GM19239 (cell line): ENCODE measurements at regions not wholly inside any gene's neighbourhood (a gene's known extent, or its start where the extent isn't known, plus 50 kb on each side); places are given as distances from the start of the nearest gene placed in this dataset.
"Not testable (repeated sequence)": the region's sequence is repeated elsewhere in the genome, so short reads cannot be mapped to it uniquely, and the experiment has no call there.

Experiments used
- DNase-seq: peaks from one replicate; pipeline ENCODE4 v3.0.0; 2011; ENCODE audit warnings: low spot score; ENCODE audit not compliant: insufficient read length
- FAIRE-seq: peaks from 2 replicates; lab custom pipeline; 2011; peaks lifted over from hg19 to GRCh38; lab: Jason Lieb, UNC

- DNase-seq: no peak
- no peak for FAIRE-seq
Measured at GRCh38 chr7:127530148-127530547, 55.2 kb downstream of the GCC1 start.

DNA sequence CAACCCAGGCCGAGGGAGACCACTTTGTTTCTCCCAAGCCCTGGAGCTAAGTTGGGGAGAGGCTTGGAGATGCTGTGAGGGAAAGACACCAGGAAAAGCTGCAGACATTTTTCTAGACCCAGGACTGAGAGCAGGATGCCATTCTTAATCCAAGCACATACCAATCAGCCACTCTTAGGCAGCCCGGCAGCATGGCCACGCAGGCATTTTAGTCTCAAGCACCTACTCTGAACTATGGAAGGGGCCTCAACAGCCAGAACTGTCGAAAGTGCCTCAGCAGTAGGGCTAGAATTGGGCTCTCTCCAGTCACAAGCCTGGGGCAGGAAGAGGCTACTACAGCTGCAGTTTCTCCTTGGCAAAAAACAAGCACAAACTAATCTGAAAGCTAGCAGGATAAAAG is 57.8 kb downstream of the GCC1 start:
- FAIRE-seq (no peak), DNase-seq (no peak)

- DNase-seq (no peak), FAIRE-seq (no peak)
Measured at GRCh38 chr7:127525866-127526480, 59.4 kb downstream of the GCC1 start.

DNA sequence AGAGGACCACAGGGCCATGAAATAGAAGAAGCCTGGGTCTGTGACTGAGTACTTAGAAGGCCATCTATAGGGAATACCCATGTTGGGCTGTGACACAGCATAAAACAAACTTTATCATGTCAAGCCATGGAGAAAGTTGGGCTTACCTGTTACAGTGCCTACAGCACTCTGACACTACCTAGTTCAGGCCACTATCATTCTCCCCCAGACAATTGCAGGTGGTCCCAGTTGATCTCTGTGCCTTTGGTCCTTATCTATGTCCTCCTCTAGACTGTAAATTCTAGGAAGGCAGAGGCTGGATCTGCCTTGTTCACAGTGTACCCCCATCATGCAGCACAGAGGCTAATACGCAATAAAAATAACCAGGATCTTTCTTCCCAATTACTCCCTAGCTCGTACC is 69.1 kb downstream of the GCC1 start:
- no peak for DNase-seq
- FAIRE-seq: no peak

GRCh38 chr7:127514499-127514898 is 70.9 kb downstream of the GCC1 start:
- FAIRE-seq: no peak
- DNase-seq: no peak

DNA sequence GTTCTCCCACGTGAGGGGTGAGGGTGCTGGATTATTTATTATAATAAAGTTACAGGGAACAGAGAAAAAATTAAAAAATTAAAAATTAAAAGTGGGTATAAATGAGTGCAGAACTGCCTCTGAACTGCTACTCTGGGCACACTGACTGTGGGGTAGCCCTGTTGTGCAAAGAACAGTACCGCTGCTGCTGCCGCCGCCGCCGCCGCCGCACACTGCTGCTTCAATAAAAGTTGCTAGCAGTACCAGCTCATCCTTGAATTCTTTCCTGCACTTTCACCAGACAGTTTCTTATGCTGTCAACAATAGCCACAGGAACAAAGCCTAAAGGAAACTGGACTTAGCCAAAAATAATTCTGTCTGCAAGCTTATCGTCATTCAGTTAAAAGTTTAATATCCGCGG is 72.1 kb downstream of the GCC1 start:
- FAIRE-seq: no peak
- no peak for DNase-seq

GRCh38 chr7:127512663-127513062 is 72.7 kb downstream of the GCC1 start:
- FAIRE-seq (no peak), DNase-seq (no peak)

GRCh38 chr7:127504715-127505114 is 80.7 kb downstream of the GCC1 start:
- DNase-seq: no peak
- peak; percentile 37 for FAIRE-seq

GRCh38 chr7:127501817-127502216 is 83.6 kb downstream of the GCC1 start:
- DNase-seq (no peak), FAIRE-seq (no peak)

- DNase-seq (no peak), FAIRE-seq (no peak)
Measured at GRCh38 chr7:127487381-127487780, 94.9 kb upstream of the ZNF800 start.

GRCh38 chr7:127486654-127487053 is 94.1 kb upstream of the ZNF800 start:
- FAIRE-seq (no peak), DNase-seq (no peak)

- FAIRE-seq: no peak
- no peak for DNase-seq
Measured at GRCh38 chr7:127485482-127485881, 93.0 kb upstream of the ZNF800 start.

DNA sequence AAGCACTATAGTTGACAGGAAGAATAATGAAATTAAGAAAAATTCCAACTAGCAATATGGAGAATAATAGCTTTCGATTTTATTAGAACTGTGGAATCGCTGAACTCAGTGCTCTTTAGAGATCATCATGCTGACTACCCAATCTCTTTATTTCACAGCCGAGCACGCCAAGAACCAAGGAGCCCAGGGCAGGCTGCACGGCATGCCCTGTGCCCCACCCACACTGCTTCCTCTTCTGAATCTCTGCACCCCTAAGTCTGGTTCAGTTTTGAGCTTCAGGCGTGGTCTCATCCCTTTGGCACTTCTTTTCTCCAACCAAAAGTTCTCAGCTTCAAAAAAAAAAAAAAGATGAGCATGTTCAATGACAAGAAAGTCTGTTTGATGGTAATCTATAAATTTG is 92.4 kb upstream of the ZNF800 start:
- DNase-seq: no peak
- FAIRE-seq: no peak

GRCh38 chr7:127478461-127478860 is 86.0 kb upstream of the ZNF800 start:
- DNase-seq: no peak

DNA sequence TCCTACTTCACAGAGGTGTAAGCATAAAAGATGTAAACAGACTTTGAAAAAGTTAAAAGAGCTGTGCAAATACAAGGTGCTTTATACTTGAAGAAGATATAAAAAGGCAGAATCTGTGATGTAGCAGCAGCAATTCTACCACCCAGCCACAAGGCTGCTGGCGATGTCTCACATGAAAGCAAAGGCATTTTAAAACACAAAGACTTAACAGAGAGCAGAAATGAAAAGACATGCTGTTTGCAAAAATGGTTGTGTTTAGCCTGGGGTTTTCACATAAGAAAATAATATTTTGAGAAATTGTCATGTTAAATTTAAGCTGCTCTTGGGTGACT is 85.5 kb upstream of the ZNF800 start:
- DNase-seq (no peak), FAIRE-seq (no peak)

More at GRCh38 chr7:127478461-127478860, 86.0 kb upstream of the ZNF800 start:
- FAIRE-seq: no peak

DNA sequence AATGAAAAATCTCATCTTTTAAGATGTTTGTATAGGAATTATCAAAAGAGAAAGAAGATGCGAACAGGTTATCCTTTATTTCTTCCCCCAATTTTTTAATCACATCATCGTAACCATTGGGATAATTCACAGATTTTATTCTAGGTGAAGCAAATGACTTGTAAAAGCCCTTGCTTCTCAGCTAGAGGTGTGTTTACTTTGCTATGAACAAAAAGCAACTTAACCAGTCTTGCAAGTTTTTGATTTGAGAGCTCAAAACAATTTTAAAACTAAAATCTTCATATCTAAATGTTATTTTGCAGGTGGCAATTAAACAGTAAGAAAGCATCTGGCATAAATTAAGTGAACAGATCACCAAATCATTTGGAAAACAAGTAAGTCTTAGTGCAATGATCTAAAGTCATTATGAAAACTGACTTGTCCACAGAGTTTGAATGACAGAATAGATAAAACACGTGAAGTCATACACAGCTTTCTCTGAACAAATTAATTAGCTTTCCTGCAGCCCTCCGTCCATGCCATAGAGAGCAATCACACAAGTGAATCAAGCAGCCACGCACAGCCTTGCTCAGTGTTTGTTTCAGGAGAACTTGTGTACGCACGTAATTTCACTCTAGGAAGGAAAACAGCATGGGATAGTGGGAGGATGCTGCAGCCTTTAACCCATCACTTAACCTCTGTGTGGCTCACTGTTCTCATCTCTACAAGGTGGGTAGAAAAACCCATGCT is 85.0 kb upstream of the ZNF800 start:
- FAIRE-seq: no peak
- no peak for DNase-seq

- FAIRE-seq (no peak), DNase-seq (no peak)
Measured at GRCh38 chr7:127476618-127477017, 84.1 kb upstream of the ZNF800 start.

DNA sequence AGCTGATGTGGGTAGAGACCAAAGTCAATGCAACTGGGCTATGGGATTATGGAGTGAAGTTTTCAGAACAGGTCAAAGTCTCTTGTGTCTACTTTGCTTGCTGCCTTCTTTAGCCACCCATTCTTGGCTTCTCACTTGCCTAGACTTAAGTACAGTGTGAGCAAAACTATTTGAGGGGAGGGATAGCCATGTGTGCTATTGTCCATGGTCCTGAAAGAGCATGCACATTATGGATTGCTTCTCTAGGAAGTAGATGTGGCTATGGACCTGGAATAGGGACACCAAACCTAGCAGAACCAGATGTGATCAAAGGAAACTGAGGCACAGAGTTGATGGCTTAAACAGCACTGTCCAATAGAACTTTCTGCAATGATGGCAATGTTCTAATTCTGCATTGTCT is 81.9 kb upstream of the ZNF800 start:
- no peak for DNase-seq
- no peak for FAIRE-seq

GRCh38 chr7:127473409-127473808 is 80.9 kb upstream of the ZNF800 start:
- no peak for FAIRE-seq
- DNase-seq: no peak

GRCh38 chr7:127460077-127460476 is 67.6 kb upstream of the ZNF800 start:
- FAIRE-seq (no peak), DNase-seq (no peak)

DNA sequence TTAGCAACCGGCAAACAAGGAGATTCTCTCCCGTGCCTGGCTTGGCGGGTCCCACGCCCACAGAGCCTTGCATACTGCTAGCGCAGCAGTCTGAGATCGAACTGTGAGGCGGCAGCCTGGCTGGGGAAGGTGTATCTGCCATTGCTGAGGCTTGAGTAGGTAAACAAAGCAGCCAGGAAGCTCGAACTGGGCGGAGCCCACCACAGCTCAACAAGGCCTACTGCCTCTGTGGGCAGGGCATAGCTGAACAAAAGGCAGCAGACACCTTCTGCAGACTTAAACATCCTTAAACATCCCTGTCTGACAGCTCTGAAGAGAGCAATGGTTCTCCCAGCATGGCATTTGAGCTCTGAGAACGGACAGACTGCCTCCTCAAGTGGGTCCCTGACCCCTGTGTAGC is 58.8 kb upstream of the ZNF800 start:
- not testable (repeated sequence) for DNase-seq, FAIRE-seq

- no peak for DNase-seq
- no peak for FAIRE-seq
Measured at GRCh38 chr7:127448566-127448965, 56.1 kb upstream of the ZNF800 start.
